GM23338 (cell line): ENCODE measurements at regions not wholly inside any gene's neighbourhood (a gene's known extent, or its start where the extent isn't known, plus 50 kb on each side); places are given as distances from the start of the nearest gene placed in this dataset.

Experiments
- STAT1 ChIP-seq: IDR thresholded peaks from one replicate; pipeline ENCODE4 v1.6.1; 2016; ENCODE audit warnings: antibody characterized with exemption; ENCODE audit not compliant: unreplicated experiment
- TF ChIP-seq, protein P1 (sequence below): fragments of 250-450 bp; sonication (Bioruptor Pico); IDR thresholded peaks from 2 replicates; pipeline ENCODE4 v1.5.0; 2020; ENCODE audit warnings: mild to moderate bottlenecking, moderate library complexity
- TF ChIP-seq, protein P2 (sequence below): IDR thresholded peaks from 2 replicates; pipeline ENCODE4 v1.6.1; 2016; ENCODE audit warnings: antibody characterized with exemption
- TF ChIP-seq, protein P3 (sequence below): IDR thresholded peaks from one replicate; pipeline ENCODE4 v1.6.1; 2018; ENCODE audit warnings: antibody characterized with exemption; ENCODE audit not compliant: unreplicated experiment

DNA sequence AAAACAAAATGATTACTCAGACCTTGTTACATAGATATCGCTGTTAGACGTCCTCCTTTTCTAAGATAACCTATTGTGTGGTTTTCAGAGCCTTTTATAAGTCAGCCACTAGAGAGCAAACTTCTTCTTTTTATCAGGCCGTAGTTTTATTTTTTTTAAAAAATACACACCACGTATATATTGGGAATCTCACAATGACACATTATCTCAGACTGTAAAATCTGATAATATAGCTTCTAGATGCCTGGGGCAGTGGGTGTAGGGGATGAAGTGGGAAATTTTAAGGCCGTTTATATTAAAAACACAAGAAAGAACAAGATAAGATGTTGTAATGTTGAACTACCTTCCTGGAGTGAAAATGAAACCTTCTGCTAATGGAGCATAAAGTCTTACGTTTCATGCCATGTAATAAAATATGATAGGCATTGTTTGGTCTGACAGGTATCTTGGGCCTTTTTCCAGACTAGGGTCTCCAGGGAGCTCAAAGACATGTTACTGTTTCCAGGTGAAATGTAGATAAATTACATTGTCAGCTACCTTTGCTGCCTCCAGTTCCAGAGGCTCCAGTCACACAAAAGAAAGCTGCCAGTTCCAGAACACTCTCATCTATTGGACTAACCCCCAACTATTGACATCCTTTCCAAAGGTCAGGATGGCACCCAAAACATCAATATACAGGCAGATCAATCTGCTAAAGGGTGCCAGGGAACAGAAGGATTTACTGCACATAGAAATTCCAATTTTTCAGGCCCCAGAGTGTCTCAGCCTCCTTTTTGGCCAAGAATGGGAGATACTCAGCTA, 130.2 kb upstream of the AKIRIN2 start (continued):
- TF ChIP-seq, protein P1, sequence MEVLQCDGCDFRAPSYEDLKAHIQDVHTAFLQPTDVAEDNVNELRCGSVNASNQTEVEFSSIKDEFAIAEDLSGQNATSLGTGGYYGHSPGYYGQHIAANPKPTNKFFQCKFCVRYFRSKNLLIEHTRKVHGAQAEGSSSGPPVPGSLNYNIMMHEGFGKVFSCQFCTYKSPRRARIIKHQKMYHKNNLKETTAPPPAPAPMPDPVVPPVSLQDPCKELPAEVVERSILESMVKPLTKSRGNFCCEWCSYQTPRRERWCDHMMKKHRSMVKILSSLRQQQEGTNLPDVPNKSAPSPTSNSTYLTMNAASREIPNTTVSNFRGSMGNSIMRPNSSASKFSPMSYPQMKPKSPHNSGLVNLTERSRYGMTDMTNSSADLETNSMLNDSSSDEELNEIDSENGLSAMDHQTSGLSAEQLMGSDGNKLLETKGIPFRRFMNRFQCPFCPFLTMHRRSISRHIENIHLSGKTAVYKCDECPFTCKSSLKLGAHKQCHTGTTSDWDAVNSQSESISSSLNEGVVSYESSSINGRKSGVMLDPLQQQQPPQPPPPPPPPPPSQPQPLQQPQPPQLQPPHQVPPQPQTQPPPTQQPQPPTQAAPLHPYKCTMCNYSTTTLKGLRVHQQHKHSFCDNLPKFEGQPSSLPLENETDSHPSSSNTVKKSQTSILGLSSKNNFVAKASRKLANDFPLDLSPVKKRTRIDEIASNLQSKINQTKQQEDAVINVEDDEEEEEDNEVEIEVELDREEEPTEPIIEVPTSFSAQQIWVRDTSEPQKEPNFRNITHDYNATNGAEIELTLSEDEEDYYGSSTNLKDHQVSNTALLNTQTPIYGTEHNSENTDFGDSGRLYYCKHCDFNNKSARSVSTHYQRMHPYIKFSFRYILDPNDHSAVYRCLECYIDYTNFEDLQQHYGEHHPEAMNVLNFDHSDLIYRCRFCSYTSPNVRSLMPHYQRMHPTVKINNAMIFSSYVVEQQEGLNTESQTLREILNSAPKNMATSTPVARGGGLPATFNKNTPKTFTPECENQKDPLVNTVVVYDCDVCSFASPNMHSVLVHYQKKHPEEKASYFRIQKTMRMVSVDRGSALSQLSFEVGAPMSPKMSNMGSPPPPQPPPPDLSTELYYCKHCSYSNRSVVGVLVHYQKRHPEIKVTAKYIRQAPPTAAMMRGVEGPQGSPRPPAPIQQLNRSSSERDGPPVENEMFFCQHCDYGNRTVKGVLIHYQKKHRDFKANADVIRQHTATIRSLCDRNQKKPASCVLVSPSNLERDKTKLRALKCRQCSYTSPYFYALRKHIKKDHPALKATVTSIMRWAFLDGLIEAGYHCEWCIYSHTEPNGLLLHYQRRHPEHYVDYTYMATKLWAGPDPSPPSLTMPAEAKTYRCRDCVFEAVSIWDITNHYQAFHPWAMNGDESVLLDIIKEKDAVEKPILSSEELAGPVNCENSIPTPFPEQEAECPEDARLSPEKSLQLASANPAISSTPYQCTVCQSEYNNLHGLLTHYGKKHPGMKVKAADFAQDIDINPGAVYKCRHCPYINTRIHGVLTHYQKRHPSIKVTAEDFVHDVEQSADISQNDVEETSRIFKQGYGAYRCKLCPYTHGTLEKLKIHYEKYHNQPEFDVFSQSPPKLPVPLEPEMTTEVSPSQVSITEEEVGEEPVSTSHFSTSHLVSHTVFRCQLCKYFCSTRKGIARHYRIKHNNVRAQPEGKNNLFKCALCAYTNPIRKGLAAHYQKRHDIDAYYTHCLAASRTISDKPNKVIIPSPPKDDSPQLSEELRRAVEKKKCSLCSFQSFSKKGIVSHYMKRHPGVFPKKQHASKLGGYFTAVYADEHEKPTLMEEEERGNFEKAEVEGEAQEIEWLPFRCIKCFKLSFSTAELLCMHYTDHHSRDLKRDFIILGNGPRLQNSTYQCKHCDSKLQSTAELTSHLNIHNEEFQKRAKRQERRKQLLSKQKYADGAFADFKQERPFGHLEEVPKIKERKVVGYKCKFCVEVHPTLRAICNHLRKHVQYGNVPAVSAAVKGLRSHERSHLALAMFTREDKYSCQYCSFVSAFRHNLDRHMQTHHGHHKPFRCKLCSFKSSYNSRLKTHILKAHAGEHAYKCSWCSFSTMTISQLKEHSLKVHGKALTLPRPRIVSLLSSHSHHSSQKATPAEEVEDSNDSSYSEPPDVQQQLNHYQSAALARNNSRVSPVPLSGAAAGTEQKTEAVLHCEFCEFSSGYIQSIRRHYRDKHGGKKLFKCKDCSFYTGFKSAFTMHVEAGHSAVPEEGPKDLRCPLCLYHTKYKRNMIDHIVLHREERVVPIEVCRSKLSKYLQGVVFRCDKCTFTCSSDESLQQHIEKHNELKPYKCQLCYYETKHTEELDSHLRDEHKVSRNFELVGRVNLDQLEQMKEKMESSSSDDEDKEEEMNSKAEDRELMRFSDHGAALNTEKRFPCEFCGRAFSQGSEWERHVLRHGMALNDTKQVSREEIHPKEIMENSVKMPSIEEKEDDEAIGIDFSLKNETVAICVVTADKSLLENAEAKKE (CRISPR knock-in tag): no peak
- TF ChIP-seq, protein P2, sequence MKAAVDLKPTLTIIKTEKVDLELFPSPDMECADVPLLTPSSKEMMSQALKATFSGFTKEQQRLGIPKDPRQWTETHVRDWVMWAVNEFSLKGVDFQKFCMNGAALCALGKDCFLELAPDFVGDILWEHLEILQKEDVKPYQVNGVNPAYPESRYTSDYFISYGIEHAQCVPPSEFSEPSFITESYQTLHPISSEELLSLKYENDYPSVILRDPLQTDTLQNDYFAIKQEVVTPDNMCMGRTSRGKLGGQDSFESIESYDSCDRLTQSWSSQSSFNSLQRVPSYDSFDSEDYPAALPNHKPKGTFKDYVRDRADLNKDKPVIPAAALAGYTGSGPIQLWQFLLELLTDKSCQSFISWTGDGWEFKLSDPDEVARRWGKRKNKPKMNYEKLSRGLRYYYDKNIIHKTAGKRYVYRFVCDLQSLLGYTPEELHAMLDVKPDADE: no peak
- TF ChIP-seq STAT1: no peak
- TF ChIP-seq, protein P3, sequence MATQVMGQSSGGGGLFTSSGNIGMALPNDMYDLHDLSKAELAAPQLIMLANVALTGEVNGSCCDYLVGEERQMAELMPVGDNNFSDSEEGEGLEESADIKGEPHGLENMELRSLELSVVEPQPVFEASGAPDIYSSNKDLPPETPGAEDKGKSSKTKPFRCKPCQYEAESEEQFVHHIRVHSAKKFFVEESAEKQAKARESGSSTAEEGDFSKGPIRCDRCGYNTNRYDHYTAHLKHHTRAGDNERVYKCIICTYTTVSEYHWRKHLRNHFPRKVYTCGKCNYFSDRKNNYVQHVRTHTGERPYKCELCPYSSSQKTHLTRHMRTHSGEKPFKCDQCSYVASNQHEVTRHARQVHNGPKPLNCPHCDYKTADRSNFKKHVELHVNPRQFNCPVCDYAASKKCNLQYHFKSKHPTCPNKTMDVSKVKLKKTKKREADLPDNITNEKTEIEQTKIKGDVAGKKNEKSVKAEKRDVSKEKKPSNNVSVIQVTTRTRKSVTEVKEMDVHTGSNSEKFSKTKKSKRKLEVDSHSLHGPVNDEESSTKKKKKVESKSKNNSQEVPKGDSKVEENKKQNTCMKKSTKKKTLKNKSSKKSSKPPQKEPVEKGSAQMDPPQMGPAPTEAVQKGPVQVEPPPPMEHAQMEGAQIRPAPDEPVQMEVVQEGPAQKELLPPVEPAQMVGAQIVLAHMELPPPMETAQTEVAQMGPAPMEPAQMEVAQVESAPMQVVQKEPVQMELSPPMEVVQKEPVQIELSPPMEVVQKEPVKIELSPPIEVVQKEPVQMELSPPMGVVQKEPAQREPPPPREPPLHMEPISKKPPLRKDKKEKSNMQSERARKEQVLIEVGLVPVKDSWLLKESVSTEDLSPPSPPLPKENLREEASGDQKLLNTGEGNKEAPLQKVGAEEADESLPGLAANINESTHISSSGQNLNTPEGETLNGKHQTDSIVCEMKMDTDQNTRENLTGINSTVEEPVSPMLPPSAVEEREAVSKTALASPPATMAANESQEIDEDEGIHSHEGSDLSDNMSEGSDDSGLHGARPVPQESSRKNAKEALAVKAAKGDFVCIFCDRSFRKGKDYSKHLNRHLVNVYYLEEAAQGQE: no peak
